Testis (tissue), 2 donors: ENCODE measurements at regions not wholly inside any gene's neighbourhood (a gene's known extent, or its start where the extent isn't known, plus 50 kb on each side); places are given as distances from the start of the nearest gene placed in this dataset.

Source experiments
- CTCF ChIP-seq, 3 experiments: fragments of 450-650 bp in 2 of 3; fragments of 200-600 bp in 1 of 3; sonication (generic) in 1 of 3; IDR thresholded peaks; one replicate each; pipeline ENCODE4 v1.5.1; 2016 to 2019; ENCODE audit warnings: antibody characterized with exemption in 3 of 3, mild to moderate bottlenecking in 2 of 3, moderate library complexity in 1 of 3
- POLR2A ChIP-seq: fragments of 450-650 bp; IDR thresholded peaks from one replicate; pipeline ENCODE4 v1.6.1; 2017; ENCODE audit warnings: antibody characterized with exemption, mild to moderate bottlenecking, moderate library complexity

- TF ChIP-seq CTCF (IDR thresholded peaks at IDR 0.05) (no peak), POLR2A (no peak)
Observed at GRCh38 chr17:37802712-37803416, 58.0 kb upstream of the HNF1B start.
